ENCODE measurements at regions not wholly inside any gene's neighbourhood (a gene's known extent, or its start where the extent isn't known, plus 50 kb on each side); places are given as distances from the start of the nearest gene placed in this dataset.

GRCh38 chr10:132133005-132133404 lies 53.7 kb upstream of the DPYSL4 start:
- Histone ChIP-seq H3K36me3 (ENCODE audit: insufficient read depth, low read length) (no peaks in the 10 kb centered on the region), H3K9me3 (ENCODE audit: insufficient read depth, low read length, severe bottlenecking) (no peaks in the 10 kb centered on the region), H2AFZ (ENCODE audit: low read depth, low read length) (no peak overlapping the region), H3K4me2 (ENCODE audit: insufficient read depth, low read length) (no peak overlapping the region), H3K4me1 (ENCODE audit: insufficient read depth, low read length) (no peaks in the 10 kb centered on the region), H4K20me1 (ENCODE audit: insufficient read depth, low read length) (no peaks in the 10 kb centered on the region), H3K27ac (ENCODE audit: low read length) (no peak overlapping the region), H3K9ac (ENCODE audit: low read depth, low read length) (no peak overlapping the region), H3K79me2 (ENCODE audit: insufficient read depth, low read length) (no peaks in the 10 kb centered on the region), H3K4me3 (ENCODE audit: low read depth in 1 of 2, low read length in 2 of 2) (no peak overlapping the region), H3K27me3 (ENCODE audit: insufficient read depth, low read length, poor library complexity) (no peaks in the 10 kb centered on the region)
- no peak for DNase-seq
- no peak for TF ChIP-seq EZH2 (IDR thresholded peaks at IDR 0.05; ENCODE audit: borderline replicate concordance, low read depth, low read length, severe bottlenecking)
- ATAC-seq (ENCODE audit: insufficient read depth, low read depth) = no peak

GRCh38 chr10:132133449-132134240 lies 53.1 kb upstream of the DPYSL4 start:
- H4K20me1 ChIP-seq (ENCODE audit: insufficient read depth, low read length) = no peaks in the 10 kb centered on the region
- no peak for TF ChIP-seq EZH2 (IDR thresholded peaks at IDR 0.05; ENCODE audit: borderline replicate concordance, low read depth, low read length, severe bottlenecking)
- TF ChIP-seq, protein P1, sequence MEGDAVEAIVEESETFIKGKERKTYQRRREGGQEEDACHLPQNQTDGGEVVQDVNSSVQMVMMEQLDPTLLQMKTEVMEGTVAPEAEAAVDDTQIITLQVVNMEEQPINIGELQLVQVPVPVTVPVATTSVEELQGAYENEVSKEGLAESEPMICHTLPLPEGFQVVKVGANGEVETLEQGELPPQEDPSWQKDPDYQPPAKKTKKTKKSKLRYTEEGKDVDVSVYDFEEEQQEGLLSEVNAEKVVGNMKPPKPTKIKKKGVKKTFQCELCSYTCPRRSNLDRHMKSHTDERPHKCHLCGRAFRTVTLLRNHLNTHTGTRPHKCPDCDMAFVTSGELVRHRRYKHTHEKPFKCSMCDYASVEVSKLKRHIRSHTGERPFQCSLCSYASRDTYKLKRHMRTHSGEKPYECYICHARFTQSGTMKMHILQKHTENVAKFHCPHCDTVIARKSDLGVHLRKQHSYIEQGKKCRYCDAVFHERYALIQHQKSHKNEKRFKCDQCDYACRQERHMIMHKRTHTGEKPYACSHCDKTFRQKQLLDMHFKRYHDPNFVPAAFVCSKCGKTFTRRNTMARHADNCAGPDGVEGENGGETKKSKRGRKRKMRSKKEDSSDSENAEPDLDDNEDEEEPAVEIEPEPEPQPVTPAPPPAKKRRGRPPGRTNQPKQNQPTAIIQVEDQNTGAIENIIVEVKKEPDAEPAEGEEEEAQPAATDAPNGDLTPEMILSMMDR (IDR thresholded peaks at IDR 0.05; ENCODE audit: borderline replicate concordance, extremely low read depth, low read length, poor library complexity, severe bottlenecking) = no peak
- no peaks in the 10 kb centered on the region for H3K79me2 ChIP-seq (ENCODE audit: insufficient read depth, low read length)
- no peaks in the 10 kb centered on the region for H3K27me3 ChIP-seq (ENCODE audit: insufficient read depth, low read length, poor library complexity)
- H2AFZ ChIP-seq (ENCODE audit: low read depth, low read length) = no peak overlapping the region
- no peaks in the 10 kb centered on the region for H3K4me1 ChIP-seq (ENCODE audit: insufficient read depth, low read length)
- no peak overlapping the region for H3K9ac ChIP-seq (ENCODE audit: low read depth, low read length)
- no peak overlapping the region for H3K27ac ChIP-seq (ENCODE audit: low read length)
- H3K4me2 ChIP-seq (ENCODE audit: insufficient read depth, low read length) = no peak overlapping the region
- H3K4me3 ChIP-seq (ENCODE audit: low read depth in 1 of 2, low read length in 2 of 2) = no peak overlapping the region
- ATAC-seq (ENCODE audit: insufficient read depth, low read depth) (no peak), DNase-seq (no peak)
- no peaks in the 10 kb centered on the region for H3K9me3 ChIP-seq (ENCODE audit: insufficient read depth, low read length, severe bottlenecking)
- no peaks in the 10 kb centered on the region for H3K36me3 ChIP-seq (ENCODE audit: insufficient read depth, low read length)

DNA sequence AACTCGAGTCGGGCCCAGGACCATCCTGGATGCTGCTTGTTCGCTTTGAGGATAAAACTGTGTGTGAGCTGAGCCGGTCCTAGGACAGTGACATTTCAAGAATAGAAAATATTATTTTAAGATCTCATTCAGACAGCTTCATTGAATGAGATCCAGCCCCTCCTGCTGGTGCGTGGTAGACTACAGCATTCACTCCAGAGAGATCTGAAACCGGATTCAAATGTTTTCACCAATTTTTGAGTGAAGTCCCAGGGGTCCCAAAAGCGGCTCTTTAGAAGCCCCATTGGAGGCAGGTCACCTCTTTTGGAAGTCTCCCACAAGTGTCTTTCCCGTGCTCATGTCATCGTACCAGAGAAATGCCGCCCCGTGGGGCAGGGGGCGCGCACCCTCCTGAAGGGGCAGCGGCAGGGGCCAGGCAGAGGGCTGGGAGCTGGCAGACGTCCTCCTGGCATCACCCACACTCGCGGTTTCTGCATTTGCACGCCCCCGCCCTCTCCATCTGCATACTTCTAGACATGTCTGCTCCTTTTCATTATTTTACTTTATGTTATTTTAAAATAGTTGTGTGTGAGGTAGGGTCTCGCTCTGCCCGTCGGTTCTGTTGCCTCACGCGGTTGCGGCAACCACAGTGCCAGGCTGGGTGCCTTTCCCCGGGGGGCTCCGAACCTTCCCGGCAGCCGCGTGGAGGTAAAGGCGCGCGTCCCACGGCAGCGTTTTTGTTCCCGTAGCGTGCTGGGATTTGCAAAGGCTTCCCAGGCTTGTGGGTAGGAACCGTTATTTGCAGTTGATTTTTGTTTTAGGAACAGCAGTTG lies 52.3 kb upstream of the DPYSL4 start:
- Histone ChIP-seq H3K9me3 (ENCODE audit: insufficient read depth, low read length, severe bottlenecking) (no peaks in the 10 kb centered on the region), H2AFZ (ENCODE audit: low read depth, low read length) (no peak overlapping the region), H3K4me3 (ENCODE audit: low read depth in 1 of 2, low read length in 2 of 2) (no peak overlapping the region), H3K27ac (ENCODE audit: low read length) (no peak overlapping the region), H3K9ac (ENCODE audit: low read depth, low read length) (no peak overlapping the region), H3K27me3 (ENCODE audit: insufficient read depth, low read length, poor library complexity) (no peaks in the 10 kb centered on the region), H3K36me3 (ENCODE audit: insufficient read depth, low read length) (no peaks in the 10 kb centered on the region), H3K4me2 (ENCODE audit: insufficient read depth, low read length) (no peak overlapping the region), H3K79me2 (ENCODE audit: insufficient read depth, low read length) (no peaks in the 10 kb centered on the region), H4K20me1 (ENCODE audit: insufficient read depth, low read length) (no peaks in the 10 kb centered on the region), H3K4me1 (ENCODE audit: insufficient read depth, low read length) (no peaks in the 10 kb centered on the region)
- TF ChIP-seq EZH2 (IDR thresholded peaks at IDR 0.05; ENCODE audit: borderline replicate concordance, low read depth, low read length, severe bottlenecking) = no peak
- TF ChIP-seq, protein P1 (IDR thresholded peaks at IDR 0.05; ENCODE audit: borderline replicate concordance, extremely low read depth, low read length, poor library complexity, severe bottlenecking) = no peak
- ATAC-seq (ENCODE audit: insufficient read depth, low read depth) (no peak), DNase-seq (no peak)

Data from DND-41 (cell line).